D721Med (cell line): ENCODE measurements at regions not wholly inside any gene's neighbourhood (a gene's known extent, or its start where the extent isn't known, plus 50 kb on each side); places are given as distances from the start of the nearest gene placed in this dataset.
"Not testable (repeated sequence)": the region's sequence is repeated elsewhere in the genome, so short reads cannot be mapped to it uniquely, and the experiment has no call there.

ENCODE experiments used
- DNase-seq: peaks from one replicate; pipeline ENCODE4 v3.0.0; 2011; ENCODE audit warnings: low spot score; ENCODE audit not compliant: insufficient read length
- FAIRE-seq: peaks from 2 replicates; lab custom pipeline; 2011; peaks lifted over from hg19 to GRCh38; lab: Jason Lieb, UNC
- TF ChIP-seq, protein P1 (sequence below): IDR thresholded peaks from 2 replicates; pipeline ENCODE4 v1.5.1; 2012; ENCODE audit warnings: mild to moderate bottlenecking, control low read depth; ENCODE audit not compliant: insufficient read depth; ENCODE audit errors: missing control alignments

DNA sequence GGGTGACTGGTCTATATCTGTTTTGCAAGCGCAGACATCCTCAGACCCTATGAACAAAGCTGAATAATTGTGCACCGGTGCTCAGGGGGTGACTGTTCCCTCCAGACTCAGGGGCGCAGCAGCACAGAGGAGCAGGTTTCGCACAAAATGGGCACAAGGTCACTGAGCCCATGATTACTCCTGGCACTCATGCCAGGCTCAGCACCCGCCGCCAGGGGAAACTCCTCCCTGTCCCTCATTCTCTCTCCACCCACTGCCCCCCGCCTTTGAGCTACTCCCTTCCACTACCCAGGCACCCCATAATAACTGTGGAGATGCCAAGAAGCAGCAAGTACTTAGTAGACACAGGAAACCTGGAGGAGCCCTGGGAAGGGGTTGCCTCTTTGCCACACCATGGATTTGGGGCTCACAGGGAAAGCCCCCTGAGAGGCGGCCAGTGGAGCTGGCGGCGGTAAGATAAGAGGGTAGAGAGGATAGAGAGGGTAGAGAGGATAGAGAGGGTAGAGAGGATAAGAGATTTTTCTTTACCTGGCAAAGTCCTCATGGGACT lies 198.8 kb downstream of the CTTN start:
- TF ChIP-seq, protein P1, sequence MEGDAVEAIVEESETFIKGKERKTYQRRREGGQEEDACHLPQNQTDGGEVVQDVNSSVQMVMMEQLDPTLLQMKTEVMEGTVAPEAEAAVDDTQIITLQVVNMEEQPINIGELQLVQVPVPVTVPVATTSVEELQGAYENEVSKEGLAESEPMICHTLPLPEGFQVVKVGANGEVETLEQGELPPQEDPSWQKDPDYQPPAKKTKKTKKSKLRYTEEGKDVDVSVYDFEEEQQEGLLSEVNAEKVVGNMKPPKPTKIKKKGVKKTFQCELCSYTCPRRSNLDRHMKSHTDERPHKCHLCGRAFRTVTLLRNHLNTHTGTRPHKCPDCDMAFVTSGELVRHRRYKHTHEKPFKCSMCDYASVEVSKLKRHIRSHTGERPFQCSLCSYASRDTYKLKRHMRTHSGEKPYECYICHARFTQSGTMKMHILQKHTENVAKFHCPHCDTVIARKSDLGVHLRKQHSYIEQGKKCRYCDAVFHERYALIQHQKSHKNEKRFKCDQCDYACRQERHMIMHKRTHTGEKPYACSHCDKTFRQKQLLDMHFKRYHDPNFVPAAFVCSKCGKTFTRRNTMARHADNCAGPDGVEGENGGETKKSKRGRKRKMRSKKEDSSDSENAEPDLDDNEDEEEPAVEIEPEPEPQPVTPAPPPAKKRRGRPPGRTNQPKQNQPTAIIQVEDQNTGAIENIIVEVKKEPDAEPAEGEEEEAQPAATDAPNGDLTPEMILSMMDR: no peak
- FAIRE-seq (no peak), DNase-seq (no peak)

DNA sequence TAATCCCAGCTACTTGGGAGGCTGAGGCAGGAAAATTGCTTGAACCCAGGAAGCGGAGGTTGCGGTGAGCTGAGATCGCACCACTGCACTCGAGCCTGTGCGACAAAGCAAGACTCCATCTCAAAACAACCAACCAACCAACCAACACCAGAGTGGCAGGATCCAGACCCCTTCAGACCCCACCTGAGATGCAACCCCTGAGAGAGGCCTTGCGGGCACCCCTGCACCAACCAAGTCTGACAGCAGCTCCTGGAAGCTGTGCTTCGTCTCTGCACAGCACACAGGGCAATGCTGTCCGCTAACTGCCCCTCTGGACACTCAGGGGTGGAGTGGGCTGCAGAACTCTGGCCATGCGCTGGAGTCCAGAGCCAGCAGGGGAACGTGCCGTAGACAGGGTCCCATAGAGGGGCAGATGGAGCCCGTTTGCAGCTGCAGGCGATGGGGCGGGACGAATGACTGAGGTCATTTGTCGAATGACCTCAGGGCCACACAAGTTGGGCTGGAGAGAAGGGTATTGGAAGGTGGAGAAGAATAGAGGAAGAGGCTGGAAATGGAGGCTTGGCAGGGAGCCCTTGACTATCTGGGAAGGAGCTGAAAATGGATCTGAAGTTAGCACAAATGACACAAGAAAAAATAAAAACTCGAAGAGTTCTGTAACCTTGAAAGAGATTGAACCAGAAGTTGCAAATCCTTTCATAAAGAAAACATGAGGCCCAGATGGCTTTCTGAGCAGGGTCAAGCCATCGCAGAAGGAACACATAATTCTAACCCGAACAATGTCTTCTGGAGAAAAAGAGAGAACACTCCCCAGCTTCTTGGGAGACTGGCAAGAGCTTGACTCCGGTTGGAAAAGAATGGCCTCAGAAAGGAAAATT lies 199.7 kb downstream of the CTTN start:
- FAIRE-seq: no peak
- TF ChIP-seq, protein P1: no peak
- DNase-seq: no peak

DNA sequence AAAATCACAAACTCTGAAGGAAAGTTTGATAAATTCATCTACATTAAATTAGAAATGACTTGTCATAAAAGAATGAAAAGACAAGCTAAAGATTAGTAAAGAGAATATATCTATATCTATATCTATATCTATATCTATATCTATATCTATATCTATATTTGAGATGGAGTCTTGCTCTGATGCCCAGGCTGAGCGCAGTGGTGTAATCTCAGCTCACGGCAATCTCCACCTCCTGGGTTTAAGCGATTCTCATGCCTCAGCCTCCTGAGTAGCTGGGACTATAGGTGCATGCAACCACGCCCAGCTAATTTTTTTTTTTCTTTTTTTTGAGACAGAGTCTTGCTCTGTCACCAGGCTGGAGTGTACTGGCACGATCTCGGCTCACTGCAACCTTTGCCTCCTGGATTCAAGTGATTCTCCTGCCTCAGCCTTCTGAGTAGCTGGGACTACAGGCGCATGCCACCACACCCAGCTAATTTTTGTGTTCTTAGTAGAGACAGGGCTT lies 202.6 kb downstream of the CTTN start:
- DNase-seq, FAIRE-seq: not testable (repeated sequence)

DNA sequence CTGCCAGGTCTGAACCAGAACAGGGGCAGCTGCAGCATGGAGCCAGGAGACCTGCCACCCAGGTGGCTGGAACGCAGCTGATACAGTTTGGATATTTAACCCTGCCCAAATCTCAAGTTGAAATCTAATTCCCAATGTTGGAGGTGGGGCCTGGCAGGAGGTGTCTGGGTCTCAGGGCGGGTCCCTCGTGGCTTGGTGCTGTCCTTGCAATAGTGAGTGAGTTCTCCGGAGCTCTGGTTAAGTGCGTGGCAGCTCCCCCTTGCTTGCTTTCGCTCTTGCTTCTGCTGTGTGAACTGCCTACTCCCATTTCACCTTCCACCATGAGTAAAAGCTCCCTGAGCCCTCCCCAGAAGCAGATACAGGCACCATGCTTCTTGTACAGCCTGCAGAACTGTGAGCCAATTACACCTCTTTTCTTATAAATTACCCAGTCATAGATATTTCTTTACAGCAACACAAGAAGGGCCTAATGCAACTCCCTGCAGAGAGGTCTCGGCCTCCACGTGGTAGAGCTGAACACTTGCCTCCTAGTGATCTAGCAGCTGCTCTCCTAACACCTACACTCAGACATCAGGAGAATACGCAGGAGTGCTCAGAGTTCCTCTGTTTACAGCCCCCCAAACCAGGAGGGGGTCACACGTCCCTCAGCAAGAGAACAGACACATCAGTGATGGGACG lies 203.7 kb downstream of the CTTN start:
- TF ChIP-seq, protein P1: no peak
- DNase-seq: no peak
- no peak for FAIRE-seq

DNA sequence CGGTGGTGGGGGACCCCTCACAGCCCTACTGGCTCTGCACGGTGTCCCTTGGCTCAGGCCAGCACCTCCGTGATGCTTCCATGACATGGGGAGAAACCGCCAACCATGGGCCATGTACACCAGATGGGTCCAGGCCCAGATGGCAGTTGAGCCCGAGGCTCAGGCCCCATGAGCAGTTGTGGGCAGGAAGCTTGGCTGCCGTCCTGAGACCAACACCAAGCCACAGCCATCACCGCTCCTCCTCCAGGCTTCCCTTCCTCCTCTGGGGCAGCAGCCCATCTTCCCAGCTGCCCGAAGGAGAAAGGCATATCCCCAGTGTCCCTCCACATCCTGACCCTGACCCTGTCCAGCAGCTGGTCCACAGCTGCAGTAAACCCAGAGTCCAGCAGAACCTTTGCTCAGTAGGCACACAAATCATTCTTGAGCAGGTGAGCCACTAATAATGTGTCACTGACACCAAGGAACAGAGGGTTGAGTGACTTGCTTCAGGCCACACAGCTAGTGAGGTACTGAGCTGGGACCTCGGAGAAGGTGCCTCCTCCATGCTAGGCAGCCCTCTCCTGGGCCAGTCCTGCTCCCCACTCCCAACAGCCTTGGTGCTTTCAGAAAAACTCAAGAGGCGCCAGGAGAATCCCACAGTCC lies 204.9 kb downstream of the CTTN start:
- DNase-seq: no peak
- FAIRE-seq: no peak
- TF ChIP-seq, protein P1: no peak

DNA sequence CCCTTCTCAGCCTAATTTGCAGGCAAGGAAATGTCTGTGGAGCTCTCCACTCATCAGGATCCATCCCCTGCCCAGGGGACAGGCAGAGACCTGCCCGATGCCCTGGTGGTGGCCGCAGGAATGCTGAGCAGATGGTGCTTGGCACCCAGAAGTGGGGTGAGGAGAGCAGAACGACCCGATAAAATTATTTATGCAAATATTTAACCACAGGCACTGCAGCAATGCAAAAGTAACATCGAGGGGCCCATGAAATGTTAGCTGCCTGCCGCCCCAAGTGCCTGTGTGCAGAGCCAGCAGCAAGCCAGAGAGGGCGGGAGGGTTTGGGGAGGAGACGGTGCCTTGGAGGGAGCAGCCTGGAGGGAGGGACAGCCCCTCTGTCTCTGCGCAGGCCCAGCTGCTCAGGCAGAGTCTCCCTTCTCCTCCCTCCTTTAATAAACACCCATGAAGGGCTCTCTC lies 205.5 kb downstream of the CTTN start:
- FAIRE-seq: no peak
- TF ChIP-seq, protein P1: no peak
- no peak for DNase-seq

DNA sequence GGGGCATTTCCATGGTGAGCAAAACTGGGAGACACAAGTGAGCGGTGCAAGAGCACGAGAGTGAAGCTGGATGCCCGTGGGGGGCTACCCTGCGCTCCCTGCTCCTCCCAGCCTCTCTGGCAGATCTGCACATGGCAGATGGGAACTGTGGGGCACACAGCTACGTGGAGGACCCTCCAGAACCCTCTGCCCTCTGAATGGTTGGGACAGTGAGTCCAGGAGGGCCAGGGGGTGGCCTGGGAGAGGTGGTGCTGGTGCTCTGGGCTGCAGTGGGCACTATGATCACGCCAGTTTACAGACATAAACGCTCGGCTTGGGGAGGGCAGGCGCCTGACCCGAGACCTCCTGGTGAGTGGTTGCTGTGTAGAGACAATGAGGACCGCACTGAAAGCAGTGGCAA lies 205.9 kb downstream of the CTTN start:
- TF ChIP-seq, protein P1: no peak
- FAIRE-seq (no peak), DNase-seq (no peak)
